ENCODE measurements at regions not wholly inside any gene's neighbourhood (a gene's known extent, or its start where the extent isn't known, plus 50 kb on each side); places are given as distances from the start of the nearest gene placed in this dataset.

DNA sequence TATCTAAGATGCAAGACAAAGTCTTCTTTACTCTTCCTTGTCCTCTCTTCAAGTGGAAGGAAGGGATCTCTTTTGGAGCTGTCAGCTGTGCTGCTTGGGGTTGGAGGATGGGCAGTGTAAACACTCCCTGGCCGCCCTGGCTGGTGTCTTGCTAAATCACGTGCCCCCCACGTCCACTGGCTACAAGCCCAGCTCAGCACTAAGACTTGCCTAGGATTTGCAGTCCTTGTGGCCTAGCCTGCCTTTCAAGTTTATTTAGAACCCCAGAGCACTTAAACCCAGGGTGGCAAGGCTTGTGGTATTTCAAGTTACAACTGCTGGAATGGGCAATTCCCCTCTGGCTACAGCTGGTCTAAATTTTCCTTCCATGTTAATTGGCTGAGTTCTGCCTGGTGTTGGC lies 272.4 kb upstream of the MYO3A start:
- no peaks in the 10 kb centered on the region for H3K9me3 ChIP-seq (ENCODE audit: control insufficient read depth, insufficient read depth, low read length)
- H3K4me1 ChIP-seq (ENCODE audit: insufficient read depth, low read length), result no peaks in the 10 kb centered on the region
- H3K9ac ChIP-seq (ENCODE audit: low read depth, low read length), result no peak overlapping the region
- no peaks in the 10 kb centered on the region; the same call in 1 of the 2 replicates for H3K36me3 ChIP-seq (ENCODE audit: insufficient read depth, low read length)

DNA sequence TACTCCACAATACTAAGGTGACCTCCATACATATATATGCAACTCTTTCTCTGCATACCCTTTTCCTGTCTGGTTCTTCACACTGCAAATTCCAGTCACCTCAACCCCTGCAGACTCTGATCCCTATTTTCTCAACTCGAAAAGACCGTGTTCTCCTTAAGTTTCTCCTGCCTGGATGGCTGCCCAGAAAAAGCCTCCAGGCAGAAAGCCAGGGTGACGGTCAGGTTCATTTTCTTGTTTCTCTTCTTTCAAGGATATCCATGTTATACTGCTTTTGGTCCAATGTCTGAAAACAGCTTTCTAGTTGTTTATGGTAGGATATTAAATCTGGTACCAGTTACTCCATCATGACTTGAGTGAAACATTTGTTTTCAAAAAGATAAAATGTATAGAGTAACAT lies 267.8 kb upstream of the MYO3A start:
- no peaks in the 10 kb centered on the region; the same call in 1 of the 2 replicates for H3K36me3 ChIP-seq (ENCODE audit: insufficient read depth, low read length)
- H3K4me1 ChIP-seq (ENCODE audit: insufficient read depth, low read length), result no peaks in the 10 kb centered on the region
- H3K9me3 ChIP-seq (ENCODE audit: control insufficient read depth, insufficient read depth, low read length), result no peaks in the 10 kb centered on the region
- H3K9ac ChIP-seq (ENCODE audit: low read depth, low read length), result no peak overlapping the region

DNA sequence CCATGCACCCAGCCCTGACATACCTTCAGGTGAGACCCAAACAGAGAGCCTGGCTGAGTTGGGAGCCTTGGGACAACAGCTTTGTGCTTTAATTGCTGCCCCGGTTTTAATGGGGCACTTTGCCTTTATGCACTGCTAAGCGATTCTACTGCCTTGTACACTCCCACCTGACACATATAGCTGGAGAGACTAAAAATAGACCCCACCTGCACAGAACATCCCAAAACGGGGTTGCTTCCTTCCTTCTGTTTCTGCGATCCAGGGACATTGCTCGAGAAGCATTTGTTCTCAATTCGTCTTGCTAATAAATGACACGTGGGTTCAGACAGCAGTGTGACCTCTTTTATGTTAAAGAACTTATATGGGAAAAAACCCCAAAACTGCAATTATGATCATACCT lies 258.8 kb upstream of the MYO3A start:
- Histone ChIP-seq H3K9ac (ENCODE audit: low read depth, low read length) (no peak overlapping the region), H3K4me1 (ENCODE audit: insufficient read depth, low read length) (no peaks in the 10 kb centered on the region), H3K36me3 (ENCODE audit: insufficient read depth, low read length) (no peaks in the 10 kb centered on the region), H3K9me3 (ENCODE audit: control insufficient read depth, insufficient read depth, low read length) (no peaks in the 10 kb centered on the region)

DNA sequence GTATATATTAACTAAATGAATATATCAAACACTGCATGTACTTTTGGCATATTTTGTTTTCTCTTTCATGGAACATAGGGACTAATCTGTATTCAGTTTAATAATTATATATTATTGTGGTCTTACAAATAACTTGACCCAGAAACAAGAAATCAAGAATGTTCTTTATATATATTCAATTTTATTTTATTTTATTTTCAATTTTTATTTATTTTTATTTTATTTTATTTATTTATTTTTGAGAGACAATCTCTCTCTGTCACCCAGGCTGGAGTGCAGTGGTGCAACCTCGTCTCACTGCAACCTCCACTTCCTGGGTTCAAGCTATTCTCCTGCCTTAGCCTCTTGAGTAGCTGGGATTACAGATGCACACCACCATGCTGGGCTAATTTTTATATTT lies 258.4 kb upstream of the MYO3A start:
- Histone ChIP-seq H3K36me3 (ENCODE audit: insufficient read depth, low read length) (no peaks in the 10 kb centered on the region), H3K4me1 (ENCODE audit: insufficient read depth, low read length) (no peaks in the 10 kb centered on the region), H3K9ac (ENCODE audit: low read depth, low read length) (no peak overlapping the region), H3K9me3 (ENCODE audit: control insufficient read depth, insufficient read depth, low read length) (no peaks in the 10 kb centered on the region)

DNA sequence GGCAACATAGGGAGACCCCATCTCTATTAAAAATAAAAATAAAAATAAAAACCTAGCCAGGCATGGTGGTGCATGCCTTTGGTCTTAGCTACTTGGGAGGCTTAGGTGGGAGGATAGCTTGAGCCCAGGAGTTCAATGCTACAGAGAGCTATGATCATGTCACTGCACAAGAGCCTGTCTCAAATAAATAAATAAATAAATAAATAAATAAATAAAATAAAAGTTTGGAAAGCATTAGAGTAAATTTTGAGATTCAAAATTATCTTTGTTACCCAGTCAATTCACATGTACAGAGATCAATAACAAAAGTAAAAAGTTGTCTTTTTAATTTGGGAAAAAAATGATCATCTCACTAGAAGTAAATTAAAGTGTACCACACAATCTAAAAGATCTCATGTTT lies 255.8 kb upstream of the MYO3A start:
- H3K4me1 ChIP-seq (ENCODE audit: insufficient read depth, low read length), result no peaks in the 10 kb centered on the region
- H3K9me3 ChIP-seq (ENCODE audit: control insufficient read depth, insufficient read depth, low read length), result no peaks in the 10 kb centered on the region
- H3K9ac ChIP-seq (ENCODE audit: low read depth, low read length), result no peak overlapping the region
- no peaks in the 10 kb centered on the region for H3K36me3 ChIP-seq (ENCODE audit: insufficient read depth, low read length)

DNA sequence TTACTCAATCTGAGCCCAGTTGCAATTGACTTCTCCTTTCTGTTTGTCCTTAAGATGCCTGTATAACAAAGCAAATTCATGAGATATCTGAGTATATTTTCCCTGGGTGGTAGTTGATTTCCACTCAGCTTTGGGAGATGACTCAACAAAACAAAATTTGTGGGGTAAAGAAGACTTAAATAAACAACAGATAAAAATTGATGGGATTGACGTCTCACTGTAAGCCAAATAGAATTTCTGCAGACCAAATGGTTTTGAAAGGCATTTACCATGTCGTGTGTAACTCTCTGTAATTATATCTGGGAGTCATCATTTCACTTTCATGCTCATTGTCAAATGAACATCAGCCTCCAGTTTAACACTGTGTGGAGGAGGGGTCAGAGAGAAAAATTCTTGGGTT lies 255.4 kb upstream of the MYO3A start:
- H3K4me1 ChIP-seq (ENCODE audit: insufficient read depth, low read length), result no peaks in the 10 kb centered on the region
- H3K36me3 ChIP-seq (ENCODE audit: insufficient read depth, low read length), result no peaks in the 10 kb centered on the region
- no peak overlapping the region for H3K9ac ChIP-seq (ENCODE audit: low read depth, low read length)
- no peaks in the 10 kb centered on the region for H3K9me3 ChIP-seq (ENCODE audit: control insufficient read depth, insufficient read depth, low read length)

DNA sequence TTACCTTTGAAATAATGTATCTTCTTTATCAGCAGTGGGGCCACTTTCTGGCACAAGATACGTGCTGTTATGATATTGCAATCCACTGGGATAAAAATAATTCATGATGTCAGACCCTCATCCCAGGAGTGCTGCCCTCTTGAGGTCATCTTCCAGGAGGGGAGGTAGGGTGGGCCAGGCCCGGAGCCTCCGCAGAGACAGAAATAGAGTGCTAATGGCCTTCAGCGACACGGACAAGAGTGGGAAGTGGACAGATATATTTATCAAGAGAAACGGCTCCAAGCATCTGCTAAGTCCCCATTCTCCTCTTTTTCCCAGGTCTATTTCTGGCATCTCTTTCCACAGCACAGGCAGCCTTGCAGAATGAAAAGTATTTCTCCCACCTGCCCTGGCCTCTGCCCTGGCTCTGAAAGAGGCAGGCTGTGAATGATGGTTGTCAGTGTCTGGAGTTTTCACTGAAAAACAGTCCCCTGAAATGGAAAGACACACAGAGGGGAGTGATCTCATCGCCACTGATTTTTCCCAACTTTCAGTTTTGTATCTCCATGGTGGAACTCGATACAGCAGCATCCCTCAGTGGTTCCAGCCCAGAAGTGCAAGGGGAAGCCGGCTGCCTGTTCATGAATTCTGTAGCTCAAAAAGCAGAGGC lies 251.7 kb upstream of the MYO3A start:
- Histone ChIP-seq H3K9ac (ENCODE audit: low read depth, low read length) (no peak overlapping the region), H3K9me3 (ENCODE audit: control insufficient read depth, insufficient read depth, low read length) (no peaks in the 10 kb centered on the region), H3K36me3 (ENCODE audit: insufficient read depth, low read length) (no peaks in the 10 kb centered on the region), H3K4me1 (ENCODE audit: insufficient read depth, low read length) (no peaks in the 10 kb centered on the region)

DNA sequence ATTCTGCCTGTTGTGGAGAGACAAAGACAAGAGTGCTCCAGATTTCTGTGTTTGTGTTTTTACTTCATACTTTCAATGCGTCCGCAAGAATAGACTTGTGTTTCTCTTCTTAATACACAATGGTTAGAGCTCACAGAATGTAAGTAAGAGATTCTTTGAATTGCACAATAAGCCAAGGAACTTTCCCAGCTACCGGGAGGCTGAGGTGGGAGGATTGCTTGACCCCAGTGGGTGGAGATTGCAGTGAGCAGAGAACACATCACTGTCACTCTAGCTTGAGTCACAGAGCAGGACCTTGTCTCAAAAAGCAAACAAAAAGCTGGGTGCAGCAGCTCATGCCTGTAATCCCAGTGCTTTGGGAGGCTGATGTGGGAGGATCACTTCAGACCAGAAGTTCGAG lies 250.7 kb upstream of the MYO3A start:
- no peak overlapping the region for H3K9ac ChIP-seq (ENCODE audit: low read depth, low read length)
- H3K9me3 ChIP-seq (ENCODE audit: control insufficient read depth, insufficient read depth, low read length), result no peaks in the 10 kb centered on the region

DNA sequence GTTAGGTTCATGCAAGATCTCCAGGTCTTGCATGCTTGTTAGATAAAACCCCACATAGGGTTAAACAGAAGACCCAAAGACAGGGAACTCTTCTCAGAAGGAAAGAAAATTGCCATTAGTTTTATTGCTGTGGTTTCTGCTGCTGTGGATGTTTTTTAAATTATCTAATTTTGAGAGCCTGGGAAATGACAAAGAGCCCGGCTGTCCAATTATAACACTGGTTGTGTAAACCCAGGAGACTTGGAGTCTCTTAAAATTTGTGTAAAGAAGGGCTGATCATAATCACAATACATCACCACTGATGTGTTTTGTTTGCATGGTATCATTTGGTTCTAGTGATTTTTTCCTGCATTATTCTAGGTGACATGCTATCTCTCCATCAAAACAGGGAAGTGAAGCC lies 246.5 kb upstream of the MYO3A start:
- Histone ChIP-seq H3K9me3 (ENCODE audit: control insufficient read depth, insufficient read depth, low read length) (no peaks in the 10 kb centered on the region), H3K4me1 (ENCODE audit: insufficient read depth, low read length) (no peaks in the 10 kb centered on the region), H3K9ac (ENCODE audit: low read depth, low read length) (no peak overlapping the region), H3K36me3 (ENCODE audit: insufficient read depth, low read length) (no peaks in the 10 kb centered on the region)

More for the DNA sequence above, 250.7 kb upstream of the MYO3A start:
- Histone ChIP-seq H3K4me1 (ENCODE audit: insufficient read depth, low read length) (no peaks in the 10 kb centered on the region), H3K36me3 (ENCODE audit: insufficient read depth, low read length) (no peaks in the 10 kb centered on the region)

DNA sequence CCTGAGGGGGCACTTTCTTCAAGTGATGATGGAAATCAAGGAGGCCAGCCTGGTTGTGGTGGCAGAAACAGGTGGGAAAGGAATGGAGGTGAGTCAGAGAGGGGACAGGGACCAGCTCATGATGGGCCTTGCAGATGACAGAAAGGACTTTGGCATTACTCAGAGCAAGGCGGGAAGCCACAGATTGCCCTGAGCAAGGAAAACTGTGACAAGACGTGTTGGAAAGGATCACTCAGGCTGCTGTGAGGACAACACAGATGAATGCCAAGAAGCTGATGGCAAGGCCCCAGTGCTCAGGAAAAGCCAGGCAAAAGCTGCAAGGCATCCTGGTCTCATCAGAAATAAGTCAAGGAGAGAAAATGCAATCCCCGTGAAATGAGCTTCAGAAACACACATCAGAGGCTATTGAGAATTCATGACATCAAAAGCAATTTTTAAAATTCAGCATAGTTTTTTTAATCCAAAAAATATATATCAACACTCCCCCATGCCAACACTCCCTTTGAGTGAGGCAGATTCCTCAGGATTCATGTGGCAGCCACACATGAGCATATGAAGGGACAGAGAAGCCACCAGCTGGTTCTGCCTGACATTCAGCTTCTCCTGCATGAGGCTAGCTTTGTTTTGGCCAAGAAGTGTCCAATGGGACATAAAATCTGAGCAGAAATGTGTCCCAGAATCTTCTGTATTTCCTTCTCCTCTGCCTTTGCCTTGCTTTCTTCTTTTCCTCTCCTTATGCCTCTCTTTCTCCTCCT lies 244.5 kb upstream of the MYO3A start:
- Histone ChIP-seq H3K36me3 (ENCODE audit: insufficient read depth, low read length) (no peaks in the 10 kb centered on the region), H3K4me1 (ENCODE audit: insufficient read depth, low read length) (no peaks in the 10 kb centered on the region), H3K9ac (ENCODE audit: low read depth, low read length) (no peak overlapping the region), H3K9me3 (ENCODE audit: control insufficient read depth, insufficient read depth, low read length) (no peaks in the 10 kb centered on the region)

DNA sequence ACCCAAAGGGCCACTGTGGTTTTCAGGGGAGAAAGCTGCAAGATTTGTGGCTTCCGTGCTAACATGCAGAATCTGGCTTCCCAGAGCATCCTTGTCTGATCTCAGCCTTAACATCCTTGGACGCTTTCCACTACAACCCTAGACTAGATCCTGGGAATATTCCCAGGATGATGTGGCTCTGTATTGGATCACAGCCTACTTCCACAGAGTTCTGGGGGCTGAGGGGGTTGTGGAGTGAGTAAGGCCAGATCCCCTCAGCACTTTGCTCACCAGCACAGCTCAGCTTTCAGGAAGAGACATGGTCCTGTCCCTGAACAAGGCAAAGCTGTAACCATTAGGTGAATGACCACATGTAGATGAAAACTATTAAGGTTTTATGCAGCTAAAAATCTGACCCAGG lies 241.3 kb upstream of the MYO3A start:
- H3K9me3 ChIP-seq (ENCODE audit: control insufficient read depth, insufficient read depth, low read length), result no peaks in the 10 kb centered on the region
- H3K9ac ChIP-seq (ENCODE audit: low read depth, low read length), result no peak overlapping the region
- H3K4me1 ChIP-seq (ENCODE audit: insufficient read depth, low read length), result no peaks in the 10 kb centered on the region
- H3K36me3 ChIP-seq (ENCODE audit: insufficient read depth, low read length), result no peaks in the 10 kb centered on the region

DNA sequence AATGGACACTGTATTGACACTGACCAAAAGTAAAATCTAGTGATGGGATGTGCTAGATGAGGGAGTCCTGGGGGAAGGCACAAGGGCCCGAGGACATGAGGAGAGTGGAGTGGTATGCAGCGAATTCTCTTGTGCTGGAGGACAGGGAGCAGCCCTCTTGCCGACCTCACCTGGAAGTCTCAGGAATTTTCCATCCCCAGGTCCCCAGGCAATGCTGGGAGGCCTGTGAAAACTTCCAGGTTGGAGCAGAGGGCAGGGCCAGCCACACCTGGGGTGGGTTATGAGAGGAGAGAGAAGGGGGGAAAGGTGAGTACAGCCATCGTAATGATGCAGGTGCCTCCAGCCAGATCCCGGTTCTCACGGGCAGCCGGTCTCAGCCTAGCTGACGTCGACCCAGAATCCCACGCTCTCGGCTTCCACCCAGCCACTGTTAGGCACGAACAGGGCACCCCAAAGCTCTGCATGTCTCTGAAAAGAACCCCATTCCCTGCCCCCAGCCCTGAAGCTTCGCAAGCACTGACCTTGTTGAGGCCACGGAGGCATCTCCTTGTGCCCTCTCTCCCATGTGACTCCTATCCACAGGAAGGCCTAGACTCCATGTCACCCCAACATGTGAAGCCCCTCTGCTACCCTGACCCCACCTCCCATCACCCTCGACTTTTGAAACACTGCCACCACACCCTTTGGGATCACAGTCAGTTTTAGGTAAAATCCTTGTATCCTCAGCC lies 239.7 kb upstream of the MYO3A start:
- Histone ChIP-seq H3K36me3 (ENCODE audit: insufficient read depth, low read length) (no peaks in the 10 kb centered on the region), H3K9me3 (ENCODE audit: control insufficient read depth, insufficient read depth, low read length) (no peaks in the 10 kb centered on the region), H3K9ac (ENCODE audit: low read depth, low read length) (no peak overlapping the region), H3K4me1 (ENCODE audit: insufficient read depth, low read length) (no peaks in the 10 kb centered on the region)

DNA sequence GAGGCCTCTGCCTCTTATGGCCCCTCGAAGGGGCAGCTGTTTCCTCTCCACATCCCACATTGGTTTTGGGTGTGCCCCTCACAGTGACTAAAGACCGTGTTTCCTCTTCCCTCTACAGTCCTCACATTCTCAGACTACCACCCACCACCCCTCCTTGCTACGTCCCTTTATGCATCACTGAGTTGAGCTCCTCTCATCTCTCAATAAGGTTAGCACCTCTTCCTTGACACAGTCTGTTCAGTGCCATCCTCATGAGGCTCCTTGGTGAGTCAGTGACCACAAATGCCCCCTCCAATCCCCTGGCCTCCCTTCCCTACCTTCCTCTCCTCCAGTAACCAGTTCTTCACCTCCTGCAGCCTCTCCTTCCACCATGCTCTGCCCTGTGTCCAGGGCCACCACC lies 239.1 kb upstream of the MYO3A start:
- Histone ChIP-seq H3K36me3 (ENCODE audit: insufficient read depth, low read length) (no peaks in the 10 kb centered on the region), H3K9ac (ENCODE audit: low read depth, low read length) (no peak overlapping the region), H3K9me3 (ENCODE audit: control insufficient read depth, insufficient read depth, low read length) (no peaks in the 10 kb centered on the region), H3K4me1 (ENCODE audit: insufficient read depth, low read length) (no peaks in the 10 kb centered on the region)

DNA sequence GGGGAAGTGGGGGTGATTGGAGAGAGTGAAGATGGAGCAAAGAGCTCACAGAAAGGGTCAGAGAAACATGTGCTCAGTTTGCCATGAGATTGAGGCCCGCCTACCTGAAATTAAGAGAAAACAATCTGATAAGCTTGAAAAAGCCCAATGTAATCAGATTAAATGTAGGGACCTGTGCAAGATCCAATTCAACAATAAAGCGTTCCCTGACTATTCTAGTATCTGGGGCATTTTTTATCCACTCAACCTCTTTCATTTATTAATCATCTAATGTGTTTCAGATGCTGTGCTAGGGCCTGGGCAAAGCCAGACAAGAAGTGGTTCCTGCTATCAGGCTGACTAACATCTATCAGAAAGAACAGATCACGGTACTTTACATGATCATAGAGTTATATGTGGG lies 238.4 kb upstream of the MYO3A start:
- no peaks in the 10 kb centered on the region for H3K9me3 ChIP-seq (ENCODE audit: control insufficient read depth, insufficient read depth, low read length)
- no peaks in the 10 kb centered on the region for H3K36me3 ChIP-seq (ENCODE audit: insufficient read depth, low read length)
- no peaks in the 10 kb centered on the region for H3K4me1 ChIP-seq (ENCODE audit: insufficient read depth, low read length)
- H3K9ac ChIP-seq (ENCODE audit: low read depth, low read length), result no peak overlapping the region

All from ES-I3 (cell line).